GM18505 (cell line): ENCODE measurements at regions not wholly inside any gene's neighbourhood (a gene's known extent, or its start where the extent isn't known, plus 50 kb on each side); places are given as distances from the start of the nearest gene placed in this dataset.

Source experiments
- ATAC-seq: cut with Tn5 transposase; IDR thresholded peaks from one replicate; pipeline ENCODE4 v1.9.1; 2021; ENCODE audit not compliant: unreplicated experiment
- POLR2A ChIP-seq: IDR thresholded peaks from 4 replicates; pipeline ENCODE4 v1.6.1; 2011; ENCODE audit warnings: borderline replicate concordance; ENCODE audit not compliant: insufficient read depth, insufficient read length; ENCODE audit errors: extremely low read depth

DNA sequence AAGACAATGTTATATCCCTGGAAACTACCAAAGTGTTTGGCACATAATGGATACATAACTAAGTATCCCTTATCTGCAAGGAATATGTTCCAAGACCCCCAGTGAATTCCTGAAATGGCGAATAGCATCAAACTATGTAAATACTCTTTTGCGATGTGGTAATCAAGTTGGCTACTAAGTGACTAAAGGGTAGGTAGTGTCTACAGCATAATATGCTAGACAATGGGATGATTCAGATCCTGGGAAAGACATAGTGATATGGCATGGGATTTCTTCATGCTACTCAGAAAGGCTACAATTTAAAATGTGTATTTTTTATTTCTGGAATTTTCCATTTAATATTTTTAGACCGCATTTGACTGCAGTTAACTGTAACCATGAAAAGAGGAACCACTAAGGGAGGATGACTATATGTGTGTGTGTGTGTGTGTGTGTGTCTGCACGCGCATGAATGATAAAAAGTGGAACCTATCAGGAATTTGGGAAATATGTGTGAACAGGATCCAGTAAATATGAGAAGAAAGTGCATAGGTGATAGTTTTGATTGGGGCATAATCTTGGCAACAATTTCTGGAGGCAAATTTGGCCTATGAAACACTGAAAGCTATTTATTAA is 1899.9 kb downstream of the NCAM2 start:
- TF ChIP-seq POLR2A = no peak
- no peak for ATAC-seq

DNA sequence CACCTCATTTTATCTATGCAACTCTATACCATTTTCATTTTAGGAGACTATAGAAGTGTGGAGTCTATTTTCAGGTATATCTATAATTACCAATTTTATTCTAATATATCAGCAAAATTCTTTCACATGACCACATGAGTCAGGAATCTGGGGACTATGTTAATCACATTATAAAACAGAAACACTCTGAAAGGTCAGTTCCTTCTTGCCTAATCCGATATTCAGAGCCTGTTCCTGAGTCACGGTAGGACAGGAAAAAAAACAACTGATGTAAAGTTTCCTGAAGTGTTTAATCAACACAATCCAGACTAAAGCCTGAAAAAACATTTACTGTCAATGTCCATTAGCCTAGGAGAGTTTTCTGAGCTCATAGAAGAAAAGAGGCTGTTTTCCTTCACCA is 1902.3 kb downstream of the NCAM2 start:
- TF ChIP-seq POLR2A = no peak
- ATAC-seq = no peak

DNA sequence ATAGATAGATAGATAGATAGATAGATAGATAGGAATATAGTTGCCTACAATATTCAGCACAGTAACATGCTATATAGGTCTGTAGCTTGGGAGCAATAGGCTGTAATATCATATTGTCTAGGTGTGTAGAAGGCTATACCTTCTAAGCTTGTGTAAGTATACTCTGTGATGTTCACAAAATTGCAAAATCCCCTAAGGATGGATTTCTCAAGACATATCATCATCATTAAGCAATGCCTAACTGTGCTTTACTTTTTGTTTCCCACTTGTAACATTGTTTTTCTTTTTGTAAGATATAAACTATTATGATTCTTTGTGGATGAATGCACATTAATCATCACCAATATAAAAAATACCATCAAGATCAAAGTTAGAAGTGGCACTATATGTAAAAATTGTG is 1905.6 kb downstream of the NCAM2 start:
- TF ChIP-seq POLR2A = no peak
- ATAC-seq = no peak

DNA sequence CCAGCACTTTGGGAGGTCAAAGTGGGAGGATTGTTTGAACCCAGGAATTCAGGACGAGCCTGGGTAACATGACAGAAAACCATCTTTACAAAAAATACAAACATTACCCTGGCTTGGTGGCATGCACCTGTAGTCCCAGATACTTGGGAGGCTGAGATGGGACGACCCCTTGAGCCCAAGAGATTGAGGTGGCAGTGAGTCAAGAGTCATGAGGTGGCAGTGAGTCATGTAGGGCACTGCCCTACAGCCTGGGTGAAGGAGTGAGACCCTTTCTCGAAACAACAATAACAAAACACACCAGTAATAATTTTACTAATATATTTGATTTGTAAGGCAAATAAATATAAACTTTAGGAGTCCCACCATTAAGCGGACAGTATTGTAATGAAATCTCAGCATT is 1906.2 kb downstream of the NCAM2 start:
- no peak for ATAC-seq
- TF ChIP-seq POLR2A = no peak

DNA sequence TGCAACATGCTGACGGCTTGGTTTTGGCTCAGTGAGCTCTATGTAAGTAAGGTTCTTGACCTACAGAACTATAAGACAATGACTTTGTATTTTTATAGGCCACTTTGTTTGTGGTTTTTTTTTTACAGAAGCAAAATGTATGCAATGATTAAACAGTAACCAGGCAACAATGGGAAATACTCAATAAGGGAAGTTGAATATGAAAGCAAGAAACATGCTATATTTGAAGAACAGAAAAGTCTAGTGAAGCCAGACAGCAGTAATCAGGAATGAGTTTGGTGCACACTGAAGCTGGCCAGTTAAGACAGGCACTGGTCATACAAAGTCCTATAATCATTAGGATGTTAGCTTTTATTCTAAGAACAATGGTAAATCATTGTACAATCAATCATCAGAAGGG is 1926.8 kb downstream of the NCAM2 start:
- ATAC-seq = no peak
- TF ChIP-seq POLR2A = no peak

DNA sequence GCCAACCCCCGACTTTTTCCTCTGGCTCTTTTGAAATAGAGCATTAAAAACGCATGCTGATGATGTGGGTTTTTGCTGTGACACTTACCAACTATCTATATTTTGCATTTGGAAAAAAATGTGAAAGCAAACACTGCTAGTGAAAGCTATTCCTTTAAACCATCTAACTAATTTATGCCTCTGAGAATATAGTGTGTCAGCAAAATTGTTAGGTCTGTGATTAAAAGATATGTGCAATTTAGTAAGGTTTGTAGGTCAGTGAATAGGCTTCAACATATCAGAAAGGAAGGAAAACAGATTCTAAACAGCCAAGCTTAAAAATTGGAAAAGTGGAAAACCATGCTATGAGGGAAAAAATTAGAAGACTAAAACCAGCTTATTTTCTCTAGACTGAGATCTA is 1929.3 kb downstream of the NCAM2 start:
- no peak for ATAC-seq
- TF ChIP-seq POLR2A = no peak

DNA sequence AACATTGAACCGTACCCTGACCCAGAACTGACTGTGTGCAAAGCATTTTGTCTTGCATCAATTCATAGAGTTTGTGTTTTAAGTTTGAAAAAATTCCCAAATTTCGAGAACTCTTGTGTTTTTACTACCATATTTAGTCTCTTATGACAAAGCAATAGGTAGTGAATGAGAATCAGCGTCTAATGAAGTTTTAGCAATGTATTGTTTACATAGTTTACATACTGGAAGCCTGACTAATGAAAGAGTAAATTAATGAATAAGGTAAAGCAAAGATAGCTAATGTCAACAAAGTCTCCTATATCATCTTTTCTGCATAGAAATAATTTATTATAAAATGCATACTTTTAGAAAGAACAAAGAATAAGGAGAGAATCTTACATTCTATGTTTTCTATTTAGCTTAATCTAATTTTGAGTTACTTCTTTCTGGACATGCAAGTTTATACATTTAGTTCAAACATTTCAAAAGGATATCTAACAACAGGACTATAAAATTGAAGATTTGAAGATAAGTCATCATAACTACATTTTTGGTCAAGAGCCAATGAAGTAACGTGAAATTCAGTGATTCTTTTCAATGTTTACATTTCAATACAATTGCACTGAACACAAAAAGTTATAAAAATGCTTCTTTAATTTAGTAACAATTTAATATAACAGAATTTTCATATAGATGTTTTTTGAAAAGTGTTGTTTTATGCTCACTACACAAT is 1943.7 kb downstream of the NCAM2 start:
- TF ChIP-seq POLR2A = no peak
- no peak for ATAC-seq

DNA sequence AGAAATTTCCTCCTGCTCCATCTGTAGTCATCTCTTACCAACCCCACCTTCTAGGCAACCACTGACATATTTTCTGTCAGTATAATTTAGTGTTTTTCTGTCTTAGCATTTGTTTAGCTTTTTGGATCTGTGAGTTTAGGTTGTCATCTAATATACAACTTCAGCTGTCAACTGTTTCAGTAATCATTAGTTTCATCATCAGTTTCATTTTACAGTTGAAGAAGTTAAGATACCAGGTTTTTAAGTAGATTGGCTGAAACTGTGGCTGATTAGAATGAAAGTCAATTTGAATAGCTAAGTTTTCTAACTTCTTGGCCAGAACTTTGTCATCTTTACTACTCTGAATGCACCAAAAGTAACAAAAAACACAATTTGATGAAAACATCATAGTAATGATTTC is 1957.3 kb downstream of the NCAM2 start:
- no peak for ATAC-seq
- TF ChIP-seq POLR2A = no peak

DNA sequence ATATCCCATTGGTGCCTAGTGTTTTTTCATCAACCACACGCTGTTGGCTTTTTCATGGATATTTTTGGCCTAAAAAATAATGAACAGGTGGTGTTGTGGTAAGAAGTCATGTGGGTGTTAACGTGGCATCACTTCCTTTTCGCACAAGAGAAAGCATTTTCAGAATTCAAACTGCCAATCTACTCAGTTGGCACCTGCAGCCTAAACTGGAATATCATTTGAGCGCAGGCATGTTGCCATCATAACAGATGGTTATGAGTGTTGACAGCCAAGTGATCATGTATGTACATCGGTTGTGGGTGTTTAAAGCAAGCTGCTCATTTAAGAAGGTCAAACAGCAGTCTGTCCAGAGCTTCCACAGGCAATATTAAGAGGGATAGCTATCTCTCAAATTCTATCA is 1963.0 kb downstream of the NCAM2 start:
- ATAC-seq = no peak
- no peak for TF ChIP-seq POLR2A

DNA sequence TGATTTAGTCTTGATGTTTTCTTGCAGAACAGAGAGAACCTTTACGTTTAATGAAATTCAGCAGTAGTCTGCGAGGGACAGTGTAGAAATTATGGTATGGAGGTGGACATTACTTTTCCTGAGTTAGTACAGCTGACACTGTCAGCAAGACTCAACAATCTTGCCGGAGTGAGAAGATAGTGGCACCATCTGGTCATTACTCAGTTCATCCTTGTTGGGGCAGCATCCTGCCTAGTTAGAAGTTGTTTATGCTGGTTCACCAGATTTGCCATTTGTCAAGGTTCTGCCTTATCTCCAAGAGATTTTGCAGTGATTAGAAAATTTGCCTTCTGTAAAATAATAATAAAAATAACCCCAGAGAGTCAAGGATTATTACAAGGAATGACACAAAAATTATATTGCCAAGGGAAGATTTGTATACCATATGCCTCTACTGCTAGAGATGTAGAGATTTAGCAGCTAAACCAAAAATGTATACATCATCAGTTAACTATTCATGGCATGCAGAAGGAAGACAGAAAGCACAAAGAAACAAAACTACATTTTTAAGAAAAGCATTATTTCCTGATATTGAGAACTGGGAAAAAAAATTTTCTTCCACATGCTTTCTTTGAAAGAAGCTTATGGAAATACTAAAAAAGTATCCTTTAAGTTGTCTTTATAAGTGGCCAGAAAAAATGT is 1967.4 kb downstream of the NCAM2 start:
- TF ChIP-seq POLR2A = no peak
- no peak for ATAC-seq

DNA sequence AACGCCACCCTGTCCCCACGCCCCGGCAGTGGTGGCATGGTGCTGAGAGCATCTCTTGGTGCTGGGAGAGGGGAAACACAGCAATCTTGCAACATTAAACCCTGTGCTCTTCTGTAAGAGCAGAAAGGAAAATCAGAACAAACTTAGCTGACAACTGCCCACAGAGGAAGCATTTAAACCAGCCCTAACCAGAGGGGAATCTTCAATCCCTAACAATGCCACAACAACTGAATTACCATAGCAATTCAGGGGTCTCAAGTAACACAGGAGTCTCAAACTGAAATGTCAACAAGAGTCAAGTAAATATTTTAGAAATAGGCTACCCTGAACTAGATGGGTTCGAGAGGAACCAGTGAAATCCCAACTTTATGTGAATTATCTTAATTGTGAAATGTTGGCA is 1983.6 kb downstream of the NCAM2 start:
- no peak for ATAC-seq
- no peak for TF ChIP-seq POLR2A

DNA sequence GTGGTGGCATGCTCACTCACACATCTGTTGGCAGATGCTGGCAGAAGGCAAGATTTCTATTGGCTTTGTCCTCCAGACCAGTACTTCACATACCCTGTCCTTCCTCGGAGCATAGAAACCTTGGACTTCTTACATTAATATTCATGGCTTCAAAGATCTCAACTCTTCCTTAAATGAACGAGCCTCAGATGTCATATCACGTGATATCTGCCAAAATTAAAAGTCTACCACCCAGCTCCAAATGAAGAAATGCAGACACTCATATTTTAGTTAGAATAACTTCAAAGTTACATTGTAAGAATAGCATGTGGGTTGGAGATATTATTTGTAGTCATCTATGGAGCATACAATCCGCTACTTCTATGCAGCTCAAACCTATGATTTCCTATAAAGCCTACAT is 1994.9 kb downstream of the NCAM2 start:
- ATAC-seq = no peak
- no peak for TF ChIP-seq POLR2A

DNA sequence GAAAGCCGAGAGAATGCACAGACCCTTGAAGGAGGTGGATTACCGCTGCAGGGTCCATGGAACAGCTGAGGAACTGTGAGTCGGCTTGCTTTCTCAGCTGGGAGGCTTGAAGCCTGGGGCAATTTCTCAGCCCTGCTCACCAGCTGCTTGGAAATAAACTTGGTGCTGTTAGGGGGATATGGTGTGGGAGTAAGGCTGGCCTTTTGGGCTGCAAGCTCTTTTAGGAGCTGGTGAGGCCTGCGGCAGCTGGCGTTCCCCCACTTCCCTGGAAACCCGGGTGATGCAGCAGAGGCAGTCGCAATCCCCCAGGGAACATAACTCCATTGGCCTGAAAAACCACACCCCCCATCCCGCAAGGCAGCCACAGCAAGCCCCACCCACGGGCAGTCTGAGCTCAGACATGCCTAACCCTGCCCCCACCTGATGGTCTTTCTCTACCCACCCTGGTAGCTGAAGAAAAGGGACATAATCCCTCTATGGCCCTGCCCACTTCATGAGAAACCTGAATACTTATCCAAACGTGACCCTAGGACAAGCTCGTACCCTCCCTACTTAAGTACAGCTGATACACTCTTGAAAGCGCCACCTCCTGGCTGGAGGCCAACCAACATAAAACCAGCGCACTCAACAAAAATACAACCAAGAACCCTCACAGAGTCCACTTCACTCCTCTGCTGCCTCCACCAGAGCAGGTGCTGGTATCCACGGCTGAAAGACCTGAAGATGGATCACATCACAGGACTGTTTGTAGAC is 1995.8 kb downstream of the NCAM2 start:
- no peak for ATAC-seq
- TF ChIP-seq POLR2A = no peak

DNA sequence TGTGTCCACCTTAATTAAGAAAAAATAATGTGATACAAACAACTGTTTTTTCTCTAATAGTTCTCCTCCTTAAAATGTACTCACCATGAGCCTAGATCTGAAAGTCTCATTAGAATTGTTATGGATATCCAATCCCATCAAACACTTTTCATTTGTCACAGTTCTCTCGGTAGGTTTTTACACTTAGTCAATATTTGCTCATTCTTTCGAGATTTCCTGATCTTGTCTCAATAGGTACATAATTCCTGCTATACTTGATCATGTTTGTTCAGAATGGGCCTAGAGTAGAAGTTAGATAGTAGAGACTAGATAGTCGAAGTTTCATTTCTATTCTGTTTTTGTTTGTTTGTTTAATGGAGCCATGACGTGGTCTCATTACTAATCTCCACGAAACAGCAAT is 2005.7 kb downstream of the NCAM2 start:
- no peak for TF ChIP-seq POLR2A
- ATAC-seq = no peak

DNA sequence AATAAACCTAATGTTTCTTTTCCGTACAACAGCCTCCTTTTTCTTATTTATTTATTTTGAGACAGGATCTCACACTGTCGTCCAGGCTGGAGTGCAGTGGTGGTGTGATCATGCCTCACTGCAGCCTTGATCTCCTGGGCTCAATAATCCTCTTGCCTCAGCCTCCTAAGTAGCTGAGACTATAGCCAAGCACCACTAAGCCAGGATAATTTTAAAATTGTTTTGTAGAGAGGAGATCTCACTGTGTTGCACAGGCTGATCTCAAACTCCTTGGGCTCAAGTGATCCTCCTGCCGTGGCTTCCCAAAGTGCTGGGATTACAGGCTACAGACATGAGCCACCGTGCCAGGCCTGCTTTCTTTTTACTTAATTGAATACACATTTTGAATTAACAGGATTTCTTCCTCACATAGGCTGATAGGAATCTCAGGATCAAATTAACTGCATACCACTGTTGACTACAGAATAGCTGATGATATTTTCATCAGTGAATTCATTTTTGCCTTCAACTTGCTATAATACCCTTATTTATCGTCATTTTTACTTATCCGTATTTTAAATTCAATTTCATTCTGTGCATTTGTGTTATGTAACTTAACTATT is 2010.5 kb downstream of the NCAM2 start:
- no peak for ATAC-seq
- TF ChIP-seq POLR2A = no peak
